ENCODE measurements at regions not wholly inside any gene's neighbourhood (a gene's known extent, or its start where the extent isn't known, plus 50 kb on each side); places are given as distances from the start of the nearest gene placed in this dataset.
"Not testable (repeated sequence)": the region's sequence is repeated elsewhere in the genome, so short reads cannot be mapped to it uniquely, and the experiment has no call there.

- not testable (repeated sequence) for H3K36me3 Mint-ChIP-seq (ENCODE audit: low read depth); H3K36me3 ChIP-seq (ENCODE audit: control insufficient read depth, insufficient read depth, low read length); H3K27me3 Mint-ChIP-seq (ENCODE audit: insufficient read depth); H3K27me3 ChIP-seq (ENCODE audit: control insufficient read depth, insufficient read depth, low read length, poor library complexity, severe bottlenecking); H3K27ac ChIP-seq (ENCODE audit: low read depth, low read length); H3K9ac ChIP-seq (ENCODE audit: extremely low read depth, low read length, poor library complexity, severe bottlenecking); H3K4me1 Mint-ChIP-seq; H3K4me3 ChIP-seq (ENCODE audit: low read length); H3K4me1 ChIP-seq (ENCODE audit: control insufficient read depth, insufficient read depth, low read length); H3K27ac Mint-ChIP-seq
- WGBS, 2 experiments (ENCODE audit: insufficient coverage in 1 of 2, insufficient read length in 1 of 2) = 77 to 79% methylated on average over 8 to 10 of the region's 11 CpGs
- H3K9me3 ChIP-seq (ENCODE audit: control insufficient read depth, low read length) = peaks cover 39% of the 10 kb centered on the region
- peak overlapping the region; percentile 20 for H3K4me3 Mint-ChIP-seq
- DNase-seq = peak; percentile 44
- peaks cover 28% of the 10 kb centered on the region for H3K9me3 Mint-ChIP-seq
These were observed 277.8 kb upstream of the ARHGAP42 start for GRCh38 chr11:100409267-100409666.

- no peak overlapping the region for H3K4me3 Mint-ChIP-seq
- Histone ChIP-seq H3K27ac (ENCODE audit: low read depth, low read length) (no peak overlapping the region), H3K27me3 (ENCODE audit: control insufficient read depth, insufficient read depth, low read length, poor library complexity, severe bottlenecking) (no peaks in the 10 kb centered on the region), H3K4me3 (ENCODE audit: low read length) (no peak overlapping the region), H3K9me3 (ENCODE audit: control insufficient read depth, low read length) (peaks cover 27% of the 10 kb centered on the region), H3K36me3 (ENCODE audit: control insufficient read depth, insufficient read depth, low read length) (no peaks in the 10 kb centered on the region), H3K9ac (ENCODE audit: extremely low read depth, low read length, poor library complexity, severe bottlenecking) (no peak overlapping the region), H3K4me1 (ENCODE audit: control insufficient read depth, insufficient read depth, low read length) (no peaks in the 10 kb centered on the region)
- H3K9me3 Mint-ChIP-seq = peaks cover 26% of the 10 kb centered on the region
- no peaks in the 10 kb centered on the region for H3K36me3 Mint-ChIP-seq (ENCODE audit: low read depth)
- no peaks in the 10 kb centered on the region for H3K4me1 Mint-ChIP-seq
- no peaks in the 10 kb centered on the region for H3K27me3 Mint-ChIP-seq (ENCODE audit: insufficient read depth)
- no peak for DNase-seq
- TF ChIP-seq, protein P1, sequence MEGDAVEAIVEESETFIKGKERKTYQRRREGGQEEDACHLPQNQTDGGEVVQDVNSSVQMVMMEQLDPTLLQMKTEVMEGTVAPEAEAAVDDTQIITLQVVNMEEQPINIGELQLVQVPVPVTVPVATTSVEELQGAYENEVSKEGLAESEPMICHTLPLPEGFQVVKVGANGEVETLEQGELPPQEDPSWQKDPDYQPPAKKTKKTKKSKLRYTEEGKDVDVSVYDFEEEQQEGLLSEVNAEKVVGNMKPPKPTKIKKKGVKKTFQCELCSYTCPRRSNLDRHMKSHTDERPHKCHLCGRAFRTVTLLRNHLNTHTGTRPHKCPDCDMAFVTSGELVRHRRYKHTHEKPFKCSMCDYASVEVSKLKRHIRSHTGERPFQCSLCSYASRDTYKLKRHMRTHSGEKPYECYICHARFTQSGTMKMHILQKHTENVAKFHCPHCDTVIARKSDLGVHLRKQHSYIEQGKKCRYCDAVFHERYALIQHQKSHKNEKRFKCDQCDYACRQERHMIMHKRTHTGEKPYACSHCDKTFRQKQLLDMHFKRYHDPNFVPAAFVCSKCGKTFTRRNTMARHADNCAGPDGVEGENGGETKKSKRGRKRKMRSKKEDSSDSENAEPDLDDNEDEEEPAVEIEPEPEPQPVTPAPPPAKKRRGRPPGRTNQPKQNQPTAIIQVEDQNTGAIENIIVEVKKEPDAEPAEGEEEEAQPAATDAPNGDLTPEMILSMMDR (conservative IDR thresholded peaks at IDR 0.05) = no peak
- H3K27ac Mint-ChIP-seq = no peak overlapping the region
- WGBS, 2 experiments (ENCODE audit: insufficient coverage in 1 of 2, insufficient read length in 1 of 2) = 94% methylated on average over 2 of the region's 2 CpGs; no CpG with 5 or more reads in 1 of the 2 experiments
These were observed 267.6 kb upstream of the ARHGAP42 start for GRCh38 chr11:100419518-100419917.

GRCh38 chr11:100434821-100435641 is 252.1 kb upstream of the ARHGAP42 start:
- DNase-seq = peak; percentile 42
- Histone ChIP-seq H3K27ac (ENCODE audit: low read depth, low read length) (no peak overlapping the region), H3K27me3 (ENCODE audit: control insufficient read depth, insufficient read depth, low read length, poor library complexity, severe bottlenecking) (no peaks in the 10 kb centered on the region), H3K36me3 (ENCODE audit: control insufficient read depth, insufficient read depth, low read length) (no peaks in the 10 kb centered on the region), H3K4me3 (ENCODE audit: low read length) (no peak overlapping the region), H3K9me3 (ENCODE audit: control insufficient read depth, low read length) (no peaks in the 10 kb centered on the region), H3K4me1 (ENCODE audit: control insufficient read depth, insufficient read depth, low read length) (no peaks in the 10 kb centered on the region), H3K9ac (ENCODE audit: extremely low read depth, low read length, poor library complexity, severe bottlenecking) (no peak overlapping the region)
- H3K9me3 Mint-ChIP-seq = no peaks in the 10 kb centered on the region
- H3K27me3 Mint-ChIP-seq (ENCODE audit: insufficient read depth) = no peaks in the 10 kb centered on the region
- H3K4me3 Mint-ChIP-seq = no peak overlapping the region
- WGBS, 2 experiments (ENCODE audit: insufficient coverage in 1 of 2, insufficient read length in 1 of 2) = 78 to 80% methylated on average over 1 to 8 of the region's 10 CpGs
- TF ChIP-seq, protein P1 (conservative IDR thresholded peaks at IDR 0.05) = no peak
- no peaks in the 10 kb centered on the region for H3K4me1 Mint-ChIP-seq
- no peak overlapping the region for H3K27ac Mint-ChIP-seq
- no peaks in the 10 kb centered on the region for H3K36me3 Mint-ChIP-seq (ENCODE audit: low read depth)
